ENCODE measurements at regions not wholly inside any gene's neighbourhood (a gene's known extent, or its start where the extent isn't known, plus 50 kb on each side); places are given as distances from the start of the nearest gene placed in this dataset.

DNA sequence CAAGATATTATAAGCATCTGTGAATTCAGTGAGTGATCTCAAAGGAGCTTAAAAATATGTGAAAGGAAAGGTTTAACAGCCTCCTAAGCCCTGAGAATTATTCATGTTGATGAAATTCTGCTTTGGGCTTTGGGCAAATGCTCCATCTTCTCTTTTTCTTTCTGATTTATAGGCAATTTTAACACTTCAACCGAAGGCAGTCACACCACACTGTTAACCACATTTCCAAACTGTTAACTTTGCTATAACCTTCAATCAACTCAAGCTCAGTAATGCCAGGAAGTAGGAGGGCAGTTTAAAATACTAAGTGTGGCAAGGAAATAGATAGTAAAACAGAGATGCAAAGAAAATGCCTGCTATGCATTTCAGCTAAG, 54.4 kb upstream of the NEK7 start:
- FAIRE-seq (no peak), DNase-seq (ENCODE audit: insufficient read length, low spot score) (no peak)

DNA sequence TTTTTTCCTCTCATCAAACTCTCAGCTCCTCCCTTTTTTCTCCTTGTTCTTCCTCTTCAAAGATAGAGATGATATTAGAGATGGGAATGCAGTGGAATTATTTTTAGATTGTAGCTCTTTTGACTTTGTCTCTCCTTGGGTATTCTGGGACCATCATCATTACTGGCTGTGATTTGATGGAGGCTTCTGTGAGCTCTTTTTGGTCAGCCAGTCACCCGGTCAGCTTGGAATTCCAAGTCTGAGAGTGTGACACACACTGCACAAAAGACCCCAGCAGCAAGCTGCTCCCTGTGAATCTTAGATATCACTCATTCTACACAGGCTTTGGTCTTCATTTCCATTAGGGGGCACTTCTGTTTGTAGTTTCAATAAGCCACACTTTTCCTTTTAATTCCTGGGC, 51.6 kb upstream of the NEK7 start:
- DNase-seq (ENCODE audit: insufficient read length, low spot score) (no peak), FAIRE-seq (no peak)

DNA sequence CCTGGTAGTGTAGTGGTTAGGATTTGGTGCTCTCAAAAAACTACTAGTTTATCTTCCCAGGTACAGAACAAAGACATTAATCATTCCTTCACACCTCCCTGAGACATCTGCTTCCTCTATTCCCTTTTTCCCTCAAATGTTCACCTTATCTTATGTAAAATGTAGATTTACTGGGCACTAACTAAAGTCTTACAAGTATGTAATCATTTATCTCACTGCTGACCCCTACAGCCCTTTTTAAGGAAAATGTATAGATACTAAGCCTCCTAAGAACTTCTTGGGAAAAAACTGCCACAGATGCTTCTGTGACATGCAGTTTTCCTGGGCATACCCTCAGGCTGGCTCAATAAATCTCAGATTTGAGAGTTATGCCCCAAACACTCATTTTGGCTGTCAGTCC, 50.8 kb upstream of the NEK7 start:
- DNase-seq (ENCODE audit: insufficient read length, low spot score) = no peak

More for the DNA sequence above, 50.8 kb upstream of the NEK7 start:
- FAIRE-seq = no peak
